ENCODE measurements at regions not wholly inside any gene's neighbourhood (a gene's known extent, or its start where the extent isn't known, plus 50 kb on each side); places are given as distances from the start of the nearest gene placed in this dataset.

- no peak for FAIRE-seq
- no peaks in the 10 kb centered on the region for H3K79me2 ChIP-seq (ENCODE audit: insufficient read depth, low read length)
- no peak for ATAC-seq
- peaks cover 92% of the 10 kb centered on the region for H3K9me3 ChIP-seq (ENCODE audit: low read length)
- ChIA-PET POLR2A (no interaction called here), CTCF (ENCODE audit: low intra/inter-chr PET ratio, low total read pairs) (no interaction called here)
- no TSS peak for BruUV-seq (replicated peaks)
- H3K4me2 ChIP-seq (ENCODE audit: low read depth, low read length), result no peak overlapping the region
- no peak for DNase-seq (ENCODE audit: low spot score)
- TF ChIP-seq PPARG (CRISPR knock-in tag; conservative IDR thresholded peaks at IDR 0.05) (no peak), ESRRA (CRISPR knock-in tag; IDR thresholded peaks at IDR 0.05; ENCODE audit: low read depth) (no peak), MTF1 (CRISPR knock-in tag; IDR thresholded peaks at IDR 0.05) (no peak), CAMTA2 (CRISPR knock-in tag; IDR thresholded peaks at IDR 0.05; ENCODE audit: borderline replicate concordance) (no peak), KLF15 (CRISPR knock-in tag; IDR thresholded peaks at IDR 0.05; ENCODE audit: borderline replicate concordance) (no peak)
- no peak overlapping the region for H3K9ac ChIP-seq (ENCODE audit: insufficient read depth, low read depth, low read length)
- WGBS (ENCODE audit: low lambda C conversion rate), result 0% methylated on average over 1 of the region's 1 CpG
- H3K4me1 ChIP-seq (ENCODE audit: insufficient read depth, low read length), result no peaks in the 10 kb centered on the region
- no peaks in the 10 kb centered on the region for H4K20me1 ChIP-seq (ENCODE audit: insufficient read depth, low read length)
- no peak overlapping the region for H3K27ac ChIP-seq (ENCODE audit: extremely low read length, insufficient read depth, low read length)
- H3K36me3 ChIP-seq (replicated peaks in 1 of 2; ENCODE audit: control insufficient read depth in 1 of 2, insufficient read depth in 2 of 2, low read length in 2 of 2), result no peaks in the 10 kb centered on the region
- in situ Hi-C loops (cut with HindIII; ENCODE audit: extremely low pct_ligation_motif_present, low pct_unique_long_range_greater_than_20kb) (no loop called here), intact Hi-C loops (cut with micrococcal nuclease; ENCODE audit: unreplicated experiment) (no loop called here)
- no peak overlapping the region for H2AFZ ChIP-seq (ENCODE audit: low read length)
- no peaks in the 10 kb centered on the region for H3K27me3 ChIP-seq (ENCODE audit: control insufficient read depth in 1 of 2, insufficient read depth in 2 of 2, low read length in 2 of 2)
- H3K4me3 ChIP-seq (replicated peaks in 1 of 3; ENCODE audit: insufficient read depth in 1 of 3, low read depth in 2 of 3, low read length in 3 of 3), result no peak overlapping the region
These were observed 625.4 kb downstream of the NTRK3 start for GRCh38 chr15:87631093-87631492.

GRCh38 chr15:87628311-87628710 lies 628.2 kb downstream of the NTRK3 start:
- in situ Hi-C loops (cut with HindIII; ENCODE audit: extremely low pct_ligation_motif_present, low pct_unique_long_range_greater_than_20kb), result no loop called here
- no peak for TF ChIP-seq HNF4G (IDR thresholded peaks at IDR 0.05; ENCODE audit: borderline replicate concordance, low read depth, low read length)
- TF ChIP-seq HNF4G (CRISPR knock-in tag; IDR thresholded peaks at IDR 0.05; ENCODE audit: borderline replicate concordance, low read depth), result no peak
- TF ChIP-seq POLR2AphosphoS2 (IDR thresholded peaks at IDR 0.05; ENCODE audit: low read depth, low read length), result no peak
- no peak for TF ChIP-seq REL (CRISPR knock-in tag; conservative IDR thresholded peaks at IDR 0.05)
- no peak for TF ChIP-seq MTERF4 (CRISPR knock-in tag; IDR thresholded peaks at IDR 0.05)
- no peak for TF ChIP-seq RFX3 (CRISPR knock-in tag; IDR thresholded peaks at IDR 0.05)
- TF ChIP-seq HNRNPH1 (optimal IDR thresholded peaks at IDR 0.05; ENCODE audit: low read depth, low read length), result no peak
- TF ChIP-seq ZFP62 (CRISPR knock-in tag; IDR thresholded peaks at IDR 0.05), result no peak
- no peak for TF ChIP-seq ZNF788 (CRISPR knock-in tag; IDR thresholded peaks at IDR 0.05; ENCODE audit: borderline replicate concordance)
- no peak for TF ChIP-seq CCDC6 (CRISPR knock-in tag; IDR thresholded peaks at IDR 0.05)

More at GRCh38 chr15:87628311-87628710, 628.2 kb downstream of the NTRK3 start:
- H3K27ac ChIP-seq (ENCODE audit: extremely low read length, insufficient read depth, low read length), result no peak overlapping the region
- no peaks in the 10 kb centered on the region for H3K27me3 ChIP-seq (ENCODE audit: control insufficient read depth in 1 of 2, insufficient read depth in 2 of 2, low read length in 2 of 2)
- H3K4me3 ChIP-seq (replicated peaks in 1 of 3; ENCODE audit: insufficient read depth in 1 of 3, low read depth in 2 of 3, low read length in 3 of 3), result no peak overlapping the region
- peaks cover 91% of the 10 kb centered on the region for H3K9me3 ChIP-seq (ENCODE audit: low read length)
- no peak overlapping the region for H3K9ac ChIP-seq (ENCODE audit: insufficient read depth, low read depth, low read length)
- no peaks in the 10 kb centered on the region for H3K36me3 ChIP-seq (replicated peaks in 1 of 2; ENCODE audit: control insufficient read depth in 1 of 2, insufficient read depth in 2 of 2, low read length in 2 of 2)
- POLR2A ChIA-PET, result no interaction called here
- H4K20me1 ChIP-seq (ENCODE audit: insufficient read depth, low read length), result no peaks in the 10 kb centered on the region
- H2AFZ ChIP-seq (ENCODE audit: low read length), result no peak overlapping the region
- ATAC-seq, result no peak
- no peaks in the 10 kb centered on the region for H3K4me1 ChIP-seq (ENCODE audit: insufficient read depth, low read length)
- WGBS (ENCODE audit: low lambda C conversion rate), result 0% methylated on average over 3 of the region's 3 CpGs
- no peaks in the 10 kb centered on the region for H3K79me2 ChIP-seq (ENCODE audit: insufficient read depth, low read length)
- DNase-seq (ENCODE audit: low spot score), result no peak
- BruUV-seq (replicated peaks), result no TSS peak
- intact Hi-C loops (cut with micrococcal nuclease; ENCODE audit: unreplicated experiment), result no loop called here
- H3K4me2 ChIP-seq (ENCODE audit: low read depth, low read length), result no peak overlapping the region
- FAIRE-seq, result no peak
- CTCF ChIA-PET (ENCODE audit: low intra/inter-chr PET ratio, low total read pairs), result no interaction called here

All from HepG2 (cell line).